Right lobe of liver (tissue), 6 donors: ENCODE measurements at regions not wholly inside any gene's neighbourhood (a gene's known extent, or its start where the extent isn't known, plus 50 kb on each side); places are given as distances from the start of the nearest gene placed in this dataset.
A peak's percentile ranks its signal among the peaks of the same experiment; 100 is the strongest.

Source experiments
- ATAC-seq, 4 donors: fragments of 200-7000 bp; cut with Tn5 transposase; one replicate each; pipeline ENCODE4 v1.9.1; 2020; ENCODE audit warnings: mild to moderate bottlenecking in 4 of 4, moderate library complexity in 4 of 4
- DNase-seq, 3 donors: peaks; one replicate each; pipeline ENCODE4 v3.0.0-alpha.2; 2020
- H3K27ac ChIP-seq, 3 donors: fragments of 200-600 bp; one replicate each; pipeline ENCODE4 v1.8.0; 2022
- H3K27me3 ChIP-seq, 2 donors: fragments of 200-600 bp; one replicate each; pipeline ENCODE4 v1.8.0; 2022
- H3K36me3 ChIP-seq, 4 donors: fragments of 200-600 bp; sonication (generic) in 1 of 4; one replicate each; pipeline versions ENCODE4 v1.5.1 to v1.8.0; 2017 to 2022; ENCODE audit warnings: control low read depth in 1 of 4
- H3K4me1 ChIP-seq, 4 donors: fragments of 200-600 bp; sonication (generic) in 1 of 4; one replicate each; pipeline versions ENCODE4 v1.5.1 to v1.8.0; 2017 to 2022; ENCODE audit warnings: control low read depth in 1 of 4
- H3K4me3 ChIP-seq, 3 donors: fragments of 200-600 bp; one replicate each; pipeline ENCODE4 v1.8.0; 2022
- H3K9me3 ChIP-seq, 4 donors: fragments of 200-600 bp; sonication (generic) in 1 of 4; one replicate each; pipeline versions ENCODE4 v1.5.1 to v1.8.0; 2017 to 2022; ENCODE audit warnings: control low read depth in 1 of 4
- CTCF ChIP-seq, 4 donors: fragments of 200-600 bp in 3 of 4; fragments of 450-650 bp in 1 of 4; IDR thresholded peaks; one replicate each; pipeline versions ENCODE4 v1.5.1 to v1.8.0; 2016 to 2022; ENCODE audit warnings: antibody characterized with exemption in 4 of 4, mild to moderate bottlenecking in 2 of 4
- POLR2A ChIP-seq: fragments of 450-650 bp; IDR thresholded peaks from one replicate; pipeline ENCODE4 v1.6.1; 2017; ENCODE audit warnings: antibody characterized with exemption, mild to moderate bottlenecking
- WGBS: methylation state at CpG from one replicate; pipeline ENCODE4 v1.1.6; 2018; ENCODE audit warnings: low coverage, low lambda C conversion rate; ENCODE audit not compliant: insufficient coverage; ENCODE audit errors: missing lambda C conversion rate; 5-methylcytosine and 5-hydroxymethylcytosine counted together
- intact Hi-C, 2 donors: fragments of 100-400 bp; cut with DNase I; formaldehyde crosslinking; loops; one replicate each; pipeline versions ENCODE4 v1.11.2 to v1.14.1; 2022
- donor health status: DM: no; HTN: yes; CAD: no.
- donor health status: DM: no; HTN: no; CAD: no.
- donor health status: DM: no; HTN: no; CAD: no.
- donor health status: DM: no; HTN: yes; CAD: no.
- donor health status: DM: no; HTN: yes; CAD: no.

GRCh38 chr6:21842875-21843645, 249.5 kb downstream of the SOX4 start:
- no peaks in the 10 kb centered on the region for H3K4me1 ChIP-seq
- 67% methylated on average over 1 of the region's 1 CpG for WGBS
- DNase-seq = no peak
- H3K27ac ChIP-seq = no peak overlapping the region
- intact Hi-C loops = no loop called here
- no peak for TF ChIP-seq CTCF (IDR thresholded peaks at IDR 0.05)
- no peak for TF ChIP-seq POLR2A
- H3K27me3 ChIP-seq = no peaks in the 10 kb centered on the region
- no peaks in the 10 kb centered on the region for H3K36me3 ChIP-seq
- ATAC-seq = no peak
- H3K9me3 ChIP-seq = no peaks in the 10 kb centered on the region
- H3K4me3 ChIP-seq = no peak overlapping the region

DNA sequence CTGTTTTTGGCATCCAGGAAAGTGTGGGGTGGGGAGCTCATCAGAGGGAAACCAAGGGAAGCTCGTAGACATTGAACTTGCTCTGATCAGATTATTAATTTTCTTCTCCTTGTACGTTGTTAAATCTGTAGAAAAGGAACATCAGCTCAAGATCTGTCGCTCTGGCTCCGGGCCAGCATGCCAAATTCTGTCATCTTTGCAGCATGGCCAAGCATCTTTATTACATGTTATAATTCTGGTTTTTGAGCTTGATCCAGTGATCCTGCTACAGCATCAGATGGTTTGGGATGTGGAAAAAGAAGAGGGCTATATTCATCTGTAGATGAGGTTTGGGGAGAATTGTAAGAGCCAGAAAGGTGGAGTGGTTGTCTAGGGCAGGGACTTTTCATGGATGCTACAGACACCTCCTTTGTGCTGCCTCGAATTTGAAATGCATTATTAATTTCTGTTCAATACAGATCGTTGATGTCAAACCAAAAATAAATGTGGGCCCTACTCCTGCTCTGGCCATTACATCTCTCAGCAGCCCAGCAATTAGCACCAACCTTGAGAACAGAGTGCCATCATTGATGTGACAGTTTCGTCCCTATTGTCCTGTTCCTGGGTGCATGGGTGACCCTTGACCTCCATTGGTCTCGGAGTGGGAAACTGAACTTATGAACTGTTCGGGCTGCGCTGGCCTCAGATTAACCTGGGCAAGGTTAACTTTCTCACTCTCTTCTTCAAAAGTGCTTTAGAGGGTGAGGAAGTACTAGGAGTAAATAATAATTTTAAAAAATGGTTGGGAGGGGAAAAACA, 250.8 kb downstream of the SOX4 start:
- ATAC-seq (no peak), DNase-seq (no peak)
- H3K36me3 ChIP-seq = no peaks in the 10 kb centered on the region
- intact Hi-C loops = no loop called here
- no peak overlapping the region for H3K4me3 ChIP-seq
- H3K4me1 ChIP-seq = no peaks in the 10 kb centered on the region
- 60% methylated on average over 10 of the region's 10 CpGs for WGBS
- no peak overlapping the region for H3K27ac ChIP-seq
- no peaks in the 10 kb centered on the region for H3K27me3 ChIP-seq
- TF ChIP-seq CTCF (IDR thresholded peaks at IDR 0.05) (no peak), POLR2A (no peak)
- no peaks in the 10 kb centered on the region for H3K9me3 ChIP-seq

DNA sequence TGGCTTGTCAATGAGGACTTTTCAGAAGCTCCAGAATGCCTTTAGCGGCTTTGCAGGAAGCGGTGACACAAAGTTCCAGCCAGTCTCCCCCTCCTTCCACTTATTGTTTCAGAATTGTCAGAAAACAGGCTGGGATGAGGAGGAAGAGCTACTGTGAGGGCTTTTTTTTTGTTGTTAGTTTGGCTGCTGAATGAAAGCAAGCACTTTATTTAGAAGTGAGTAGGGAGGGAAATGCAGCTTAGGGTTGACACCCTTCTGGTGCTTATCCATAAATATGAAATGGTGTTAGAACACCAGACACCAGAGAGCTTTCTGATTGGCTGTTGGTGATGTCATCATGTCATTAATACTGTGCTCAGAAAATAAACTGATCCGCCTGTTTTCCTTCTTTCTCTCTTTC, 251.5 kb downstream of the SOX4 start:
- DNase-seq (no peak), ATAC-seq (peak; percentile 39 to 66 (median 52))
- no peaks in the 10 kb centered on the region for H3K9me3 ChIP-seq
- intact Hi-C loops = no loop called here
- H3K27me3 ChIP-seq = no peaks in the 10 kb centered on the region
- WGBS = 58% methylated on average over 3 of the region's 3 CpGs
- H3K4me1 ChIP-seq = no peaks in the 10 kb centered on the region
- no peaks in the 10 kb centered on the region for H3K36me3 ChIP-seq
- no peak overlapping the region for H3K27ac ChIP-seq
- no peak for TF ChIP-seq POLR2A
- TF ChIP-seq CTCF (IDR thresholded peaks at IDR 0.05) = no peak
- H3K4me3 ChIP-seq = no peak overlapping the region

DNA sequence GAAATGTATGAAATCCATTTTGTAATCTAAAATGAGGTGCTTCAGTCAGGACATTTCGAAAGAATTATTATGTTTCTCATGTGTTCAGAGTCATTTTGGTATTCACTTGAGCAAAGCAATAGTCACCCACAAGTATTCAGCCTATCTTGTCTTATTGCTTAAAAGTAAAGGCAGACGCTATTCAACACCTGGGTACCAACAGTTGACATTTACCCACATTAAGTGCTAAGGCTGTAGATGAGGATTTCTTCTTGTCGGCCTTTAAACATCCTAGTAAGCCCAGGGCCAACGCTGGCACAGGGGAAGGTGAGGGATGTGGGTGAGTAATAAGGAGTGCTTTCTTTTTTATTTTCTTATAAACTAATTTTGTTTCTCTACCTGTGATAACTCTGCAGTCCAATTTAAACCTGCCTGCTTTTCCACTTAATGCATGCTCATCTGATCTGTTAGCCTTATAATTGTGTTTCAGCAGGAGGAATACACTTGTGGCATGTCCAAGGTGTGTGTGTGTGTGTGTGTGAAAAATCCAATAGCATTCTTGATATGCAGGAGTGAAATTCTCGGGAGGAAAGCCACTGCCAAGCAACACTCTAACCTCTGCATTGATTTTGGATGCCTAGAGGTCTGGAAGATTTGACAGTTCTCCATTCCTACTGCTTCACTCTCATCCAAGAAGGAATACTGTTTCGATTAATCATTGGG, 252.0 kb downstream of the SOX4 start:
- no peak for DNase-seq
- intact Hi-C loops = no loop called here
- Histone ChIP-seq H3K9me3 (no peaks in the 10 kb centered on the region), H3K27me3 (no peaks in the 10 kb centered on the region), H3K4me1 (no peaks in the 10 kb centered on the region), H3K27ac (no peak overlapping the region), H3K4me3 (no peak overlapping the region), H3K36me3 (no peaks in the 10 kb centered on the region)
- ATAC-seq = no peak
- TF ChIP-seq POLR2A (no peak), CTCF (IDR thresholded peaks at IDR 0.05) (no peak)
- WGBS = 62% methylated on average over 6 of the region's 6 CpGs
